MM.1S (cell line): ENCODE measurements at regions not wholly inside any gene's neighbourhood (a gene's known extent, or its start where the extent isn't known, plus 50 kb on each side); places are given as distances from the start of the nearest gene placed in this dataset.

Experiments
- DNase-seq: peaks from one replicate; pipeline ENCODE4 v3.0.0-alpha.2; 2015
- H2AFZ ChIP-seq: fragments of 300-600 bp; sonication (generic); 2 replicates; pipeline ENCODE4 v1.6.0; 2016; ENCODE audit warnings: antibody characterized with exemption, low read length
- H3F3A ChIP-seq: fragments of 300-600 bp; sonication (generic); 2 replicates; pipeline ENCODE4 v1.6.1; 2016; ENCODE audit warnings: mild to moderate bottlenecking, antibody characterized with exemption, low read length, moderate library complexity, mixed read lengths; ENCODE audit not compliant: insufficient read depth
- H3K27ac ChIP-seq: fragments of 300-600 bp; sonication (generic); 2 replicates; pipeline ENCODE4 v1.5.1; 2016; ENCODE audit warnings: mild to moderate bottlenecking, low read length
- H3K27me3 ChIP-seq: fragments of 300-600 bp; sonication (generic); replicated peaks from 2 replicates; pipeline ENCODE4 v1.6.0; 2016; ENCODE audit warnings: low read length; ENCODE audit not compliant: insufficient read depth
- H3K36me3 ChIP-seq: fragments of 300-600 bp; sonication (generic); replicated peaks from 2 replicates; pipeline ENCODE4 v1.6.1; 2016; ENCODE audit warnings: mild to moderate bottlenecking, low read length, mixed read lengths; ENCODE audit not compliant: insufficient read depth
- H3K4me1 ChIP-seq: fragments of 300-600 bp; sonication (generic); 2 replicates; pipeline ENCODE4 v1.6.1; 2016; ENCODE audit warnings: low read length, mixed read lengths
- H3K4me2 ChIP-seq: fragments of 300-600 bp; sonication (generic); 2 replicates; pipeline ENCODE4 v1.6.0; 2016; ENCODE audit warnings: low read depth, low read length
- H3K4me3 ChIP-seq: fragments of 300-600 bp; sonication (generic); 2 replicates; pipeline ENCODE4 v1.5.1; 2016; ENCODE audit warnings: low read length, mixed read lengths
- H3K79me2 ChIP-seq: fragments of 300-600 bp; sonication (generic); 2 replicates; pipeline ENCODE4 v1.6.1; 2016; ENCODE audit warnings: mixed run types, low read length, mixed read lengths
- H3K9ac ChIP-seq: fragments of 300-600 bp; sonication (generic); 2 replicates; pipeline ENCODE4 v1.6.1; 2016; ENCODE audit warnings: low read length, mixed read lengths
- H3K9me2 ChIP-seq: fragments of 300-600 bp; sonication (generic); replicated peaks from 2 replicates; pipeline ENCODE4 v1.6.1; 2016; ENCODE audit warnings: mild to moderate bottlenecking, low read length, mixed read lengths; ENCODE audit not compliant: insufficient read depth
- H3K9me3 ChIP-seq: fragments of 300-600 bp; sonication (generic); replicated peaks from 2 replicates; pipeline ENCODE4 v1.6.1; 2016; ENCODE audit warnings: mild to moderate bottlenecking, low read length, mixed read lengths; ENCODE audit not compliant: insufficient read depth
- H4K20me1 ChIP-seq: fragments of 300-600 bp; sonication (generic); 2 replicates; pipeline ENCODE4 v1.6.1; 2016; ENCODE audit warnings: mild to moderate bottlenecking, low read length, moderate library complexity, mixed read lengths; ENCODE audit not compliant: insufficient read depth
- CTCF ChIP-seq: fragments of 300-600 bp; sonication (generic); IDR thresholded peaks from 2 replicates; pipeline ENCODE4 v1.5.1; 2016; ENCODE audit warnings: antibody characterized with exemption, low read length, mixed read lengths
- EZH2 ChIP-seq: fragments of 300-600 bp; sonication (generic); optimal IDR thresholded peaks from 2 replicates; pipeline ENCODE3; 2017; ENCODE audit warnings: low read depth, mild to moderate bottlenecking, antibody characterized with exemption, low read length, mixed read lengths
- EZH2phosphoT487 ChIP-seq: fragments of 300-600 bp; sonication (generic); IDR thresholded peaks from 2 replicates; pipeline ENCODE4 v1.6.1; 2018; ENCODE audit warnings: antibody characterized with exemption, low read length

- no peak for DNase-seq
- Histone ChIP-seq H3K27me3 (no peaks in the 10 kb centered on the region), H3K4me2 (no peak overlapping the region), H3K4me1 (no peaks in the 10 kb centered on the region), H3K9ac (no peak overlapping the region), H3K9me3 (no peaks in the 10 kb centered on the region), H3K27ac (no peak overlapping the region), H3K9me2 (no peaks in the 10 kb centered on the region), H3K79me2 (no peaks in the 10 kb centered on the region), H4K20me1 (no peaks in the 10 kb centered on the region), H3K4me3 (no peak overlapping the region), H2AFZ (no peak overlapping the region), H3F3A (no peaks in the 10 kb centered on the region), H3K36me3 (no peaks in the 10 kb centered on the region)
- no peak for TF ChIP-seq CTCF
- TF ChIP-seq EZH2: no peak
- TF ChIP-seq EZH2phosphoT487: no peak
Observed at GRCh38 chr3:95037927-95038326, 975.1 kb downstream of the NSUN3 start.

- DNase-seq: no peak
- TF ChIP-seq EZH2phosphoT487 (no peak), CTCF (no peak), EZH2 (no peak)
- Histone ChIP-seq H2AFZ (no peak overlapping the region), H3K4me1 (no peaks in the 10 kb centered on the region), H3K9me3 (no peaks in the 10 kb centered on the region), H3K36me3 (no peaks in the 10 kb centered on the region), H3K27ac (no peak overlapping the region), H3K4me2 (no peak overlapping the region), H4K20me1 (no peaks in the 10 kb centered on the region), H3K9me2 (no peaks in the 10 kb centered on the region), H3K4me3 (no peak overlapping the region), H3K79me2 (no peaks in the 10 kb centered on the region), H3F3A (no peaks in the 10 kb centered on the region), H3K9ac (no peak overlapping the region), H3K27me3 (no peaks in the 10 kb centered on the region)
Observed at GRCh38 chr3:95044101-95044500, 981.2 kb downstream of the NSUN3 start.

GRCh38 chr3:95048564-95048963, 985.7 kb downstream of the NSUN3 start:
- Histone ChIP-seq H3F3A (no peaks in the 10 kb centered on the region), H3K9me2 (no peaks in the 10 kb centered on the region), H3K9me3 (no peaks in the 10 kb centered on the region), H3K27me3 (no peaks in the 10 kb centered on the region), H3K9ac (no peak overlapping the region), H3K36me3 (no peaks in the 10 kb centered on the region), H3K4me2 (no peak overlapping the region), H2AFZ (no peak overlapping the region), H4K20me1 (no peaks in the 10 kb centered on the region), H3K79me2 (no peaks in the 10 kb centered on the region), H3K27ac (no peak overlapping the region), H3K4me1 (no peaks in the 10 kb centered on the region), H3K4me3 (no peak overlapping the region)
- no peak for DNase-seq
- TF ChIP-seq CTCF: no peak
- TF ChIP-seq EZH2: no peak
- TF ChIP-seq EZH2phosphoT487: no peak

- no peak overlapping the region for H3K9ac ChIP-seq
- no peaks in the 10 kb centered on the region for H3K9me3 ChIP-seq
- H3K27me3 ChIP-seq: no peaks in the 10 kb centered on the region
- H3F3A ChIP-seq: no peaks in the 10 kb centered on the region
- no peak overlapping the region for H3K4me3 ChIP-seq
- no peaks in the 10 kb centered on the region for H3K4me1 ChIP-seq
- TF ChIP-seq CTCF: no peak
- no peak for TF ChIP-seq EZH2
- no peaks in the 10 kb centered on the region for H3K36me3 ChIP-seq
- no peak overlapping the region for H2AFZ ChIP-seq
- H3K79me2 ChIP-seq: no peaks in the 10 kb centered on the region
- H3K4me2 ChIP-seq: no peak overlapping the region
- H3K9me2 ChIP-seq: no peaks in the 10 kb centered on the region
- H4K20me1 ChIP-seq: no peaks in the 10 kb centered on the region
- H3K27ac ChIP-seq: no peak overlapping the region
- DNase-seq: no peak
Observed at GRCh38 chr3:95049841-95050240, 987.0 kb downstream of the NSUN3 start.
